Choroid plexus epithelial cell (primary cell): ENCODE measurements at regions not wholly inside any gene's neighbourhood (a gene's known extent, or its start where the extent isn't known, plus 50 kb on each side); places are given as distances from the start of the nearest gene placed in this dataset.

Experiments used
- DNase-seq: peaks from one replicate; pipeline ENCODE4 v3.0.0-alpha.2; 2010; ENCODE audit warnings: low read depth
- H3K4me3 ChIP-seq: 2 replicates; pipeline ENCODE4 v1.5.1; 2011; ENCODE audit warnings: low read depth, mild to moderate bottlenecking, control low read depth, low read length, moderate library complexity
- CTCF ChIP-seq: conservative IDR thresholded peaks from 2 replicates; pipeline ENCODE4 v1.5.1; 2011; ENCODE audit warnings: low read depth, mild to moderate bottlenecking, control low read depth, inconsistent platforms, low read length, moderate library complexity

GRCh38 chr1:163876546-163876945 is 554.8 kb downstream of the NUF2 start:
- DNase-seq: no peak
- no peak for TF ChIP-seq CTCF
- H3K4me3 ChIP-seq: no peak overlapping the region

GRCh38 chr1:163877016-163877415 is 555.3 kb downstream of the NUF2 start:
- no peak for TF ChIP-seq CTCF
- DNase-seq: no peak
- no peak overlapping the region for H3K4me3 ChIP-seq

- no peak overlapping the region for H3K4me3 ChIP-seq
- no peak for DNase-seq
- TF ChIP-seq CTCF: no peak
Measured at GRCh38 chr1:163885510-163885909, 563.8 kb downstream of the NUF2 start.

GRCh38 chr1:163896001-163896400 is 574.2 kb downstream of the NUF2 start:
- TF ChIP-seq CTCF: no peak
- no peak overlapping the region for H3K4me3 ChIP-seq
- no peak for DNase-seq

- no peak overlapping the region for H3K4me3 ChIP-seq
- no peak for TF ChIP-seq CTCF
- no peak for DNase-seq
Measured at GRCh38 chr1:163897412-163898155, 575.8 kb downstream of the NUF2 start.

GRCh38 chr1:163906283-163906682 is 584.5 kb downstream of the NUF2 start:
- no peak for TF ChIP-seq CTCF
- DNase-seq: no peak
- no peak overlapping the region for H3K4me3 ChIP-seq
